Gastroesophageal sphincter (tissue), 3 donors: ENCODE measurements at regions not wholly inside any gene's neighbourhood (a gene's known extent, or its start where the extent isn't known, plus 50 kb on each side); places are given as distances from the start of the nearest gene placed in this dataset.

ENCODE experiments used
- CTCF ChIP-seq, 4 experiments: fragments of 200-600 bp in 2 of 4; fragments of 450-650 bp in 2 of 4; sonication (generic) in 1 of 4; IDR thresholded peaks; one replicate each; pipeline ENCODE4 v1.5.1; 2017 to 2019; ENCODE audit warnings: antibody characterized with exemption in 4 of 4, mild to moderate bottlenecking in 2 of 4, moderate library complexity in 2 of 4
- EP300 ChIP-seq: sonication (generic); formaldehyde crosslinking; IDR thresholded peaks from one replicate; pipeline ENCODE4 v1.6.1; 2017; ENCODE audit warnings: antibody characterized with exemption, mild to moderate bottlenecking
- POLR2A ChIP-seq, 2 donors: fragments of 450-650 bp; IDR thresholded peaks; one replicate each; pipeline ENCODE4 v1.6.1; 2017; ENCODE audit warnings: antibody characterized with exemption in 2 of 2, mild to moderate bottlenecking in 2 of 2, moderate library complexity in 1 of 2
- POLR2AphosphoS5 ChIP-seq: sonication (generic); formaldehyde crosslinking; IDR thresholded peaks from one replicate; pipeline ENCODE4 v1.6.1; 2017; ENCODE audit warnings: antibody characterized with exemption

GRCh38 chr6:166728884-166729530 lies 102.0 kb upstream of the RPS6KA2 start:
- no peak for TF ChIP-seq CTCF (IDR thresholded peaks at IDR 0.05)
- no peak for TF ChIP-seq EP300
- no peak for TF ChIP-seq POLR2A (IDR thresholded peaks at IDR 0.05)
- TF ChIP-seq POLR2AphosphoS5 = no peak
